GDM1 (cell line): ENCODE measurements at regions not wholly inside any gene's neighbourhood (a gene's known extent, or its start where the extent isn't known, plus 50 kb on each side); places are given as distances from the start of the nearest gene placed in this dataset.
"Not testable (repeated sequence)": the region's sequence is repeated elsewhere in the genome, so short reads cannot be mapped to it uniquely, and the experiment has no call there.

Experiments
- DNase-seq: peaks from one replicate; lab custom pipeline; 2025; lab: John Stamatoyannopoulos, UW

- DNase-seq = no peak
These were observed 932.3 kb upstream of the EPHA5 start for GRCh38 chr4:66602622-66603021.

GRCh38 chr4:66591968-66592367, 921.7 kb upstream of the EPHA5 start:
- no peak for DNase-seq

GRCh38 chr4:66590488-66591215, 920.4 kb upstream of the EPHA5 start:
- no peak for DNase-seq

- no peak for DNase-seq
These were observed 918.9 kb upstream of the EPHA5 start for GRCh38 chr4:66589183-66589582.

- DNase-seq = no peak
These were observed 915.5 kb upstream of the EPHA5 start for GRCh38 chr4:66585767-66586166.

GRCh38 chr4:66577922-66578321, 907.6 kb upstream of the EPHA5 start:
- DNase-seq = no peak

- DNase-seq = no peak
These were observed 904.9 kb upstream of the EPHA5 start for GRCh38 chr4:66575008-66575696.

GRCh38 chr4:66574145-66574978, 904.1 kb upstream of the EPHA5 start:
- DNase-seq = no peak

GRCh38 chr4:66572949-66573348, 902.7 kb upstream of the EPHA5 start:
- no peak for DNase-seq

- DNase-seq = no peak
These were observed 900.9 kb upstream of the EPHA5 start for GRCh38 chr4:66571145-66571695.

GRCh38 chr4:66569228-66569627, 898.9 kb upstream of the EPHA5 start:
- no peak for DNase-seq

- DNase-seq = no peak
These were observed 898.1 kb upstream of the EPHA5 start for GRCh38 chr4:66568431-66568830.

- DNase-seq = no peak
These were observed 897.7 kb upstream of the EPHA5 start for GRCh38 chr4:66568001-66568400.

GRCh38 chr4:66567551-66567950, 897.3 kb upstream of the EPHA5 start:
- no peak for DNase-seq

- no peak for DNase-seq
These were observed 895.5 kb upstream of the EPHA5 start for GRCh38 chr4:66565801-66566200.

GRCh38 chr4:66564901-66565651, 894.8 kb upstream of the EPHA5 start:
- no peak for DNase-seq

GRCh38 chr4:66562276-66562806, 892.1 kb upstream of the EPHA5 start:
- DNase-seq = no peak

GRCh38 chr4:66561465-66562053, 891.3 kb upstream of the EPHA5 start:
- DNase-seq = not testable (repeated sequence)

- DNase-seq = no peak
These were observed 888.4 kb upstream of the EPHA5 start for GRCh38 chr4:66558651-66559050.

GRCh38 chr4:66556651-66557278, 886.5 kb upstream of the EPHA5 start:
- no peak for DNase-seq

GRCh38 chr4:66555301-66555700, 885.0 kb upstream of the EPHA5 start:
- DNase-seq = no peak
